ENCODE measurements at regions not wholly inside any gene's neighbourhood (a gene's known extent, or its start where the extent isn't known, plus 50 kb on each side); places are given as distances from the start of the nearest gene placed in this dataset.

DNA sequence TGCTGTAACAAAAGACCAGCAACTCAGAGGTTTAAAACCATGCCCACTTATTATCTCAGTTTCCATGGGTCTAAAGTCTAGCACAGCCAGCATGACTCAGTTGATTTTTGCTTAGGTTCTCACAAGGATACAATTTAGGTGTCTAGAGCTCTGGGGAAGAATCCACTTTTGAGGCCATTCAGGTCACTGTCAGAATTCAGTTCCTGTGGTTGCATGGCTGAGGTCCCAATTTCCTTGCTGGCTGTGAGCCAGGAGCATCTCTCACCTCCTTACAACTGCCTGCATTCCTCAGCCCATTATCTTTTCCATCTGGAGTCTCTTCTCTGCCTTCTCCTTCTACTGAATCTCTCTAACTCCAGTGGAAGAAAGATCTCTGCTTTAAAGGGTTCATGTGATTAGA, 240.5 kb upstream of the CFAP20DC start (continued):
- TF ChIP-seq SRF (IDR thresholded peaks at IDR 0.05; ENCODE audit: low read depth in 2 of 2, low read length in 2 of 2), result no peak

DNA sequence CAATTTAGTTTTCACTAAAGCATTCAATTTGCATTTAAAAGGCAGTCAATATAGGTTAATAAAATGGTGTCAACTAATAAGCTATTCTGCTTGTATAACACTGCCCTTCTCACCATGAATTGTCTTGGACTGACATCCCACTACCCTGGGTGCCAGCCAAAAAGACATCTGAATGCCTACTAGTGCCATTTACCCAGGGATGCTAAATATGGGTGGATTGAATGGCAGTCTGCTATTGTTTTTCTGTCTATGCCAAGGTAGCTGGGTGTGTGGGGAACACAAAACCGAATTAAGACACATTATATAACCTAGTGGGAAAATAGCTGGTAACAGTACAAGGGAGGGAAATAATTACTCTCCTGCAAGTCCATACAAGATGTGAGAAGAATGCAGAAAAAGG, 240.0 kb upstream of the CFAP20DC start:
- no peaks in the 10 kb centered on the region for H4K20me1 ChIP-seq (ENCODE audit: control insufficient read depth, insufficient read depth)
- no peak overlapping the region for H3K4me3 ChIP-seq
- CTCF ChIA-PET, result interaction anchor here (0.6 to 2.3 kb wide), 5 partner anchors 12 to 1456 kb away, joined by 3 to 4 read pairs (median 3); no protein-coding TSS in a partner anchor
- no peaks in the 10 kb centered on the region for H3K4me1 ChIP-seq (ENCODE audit: control insufficient read depth, insufficient read depth, low read length)
- H3K9me3 ChIP-seq (replicated peaks; ENCODE audit: control insufficient read depth, insufficient read depth, low read length), result no peaks in the 10 kb centered on the region; the same call in 2 of the 3 replicates
- SMC1A ChIA-PET (ENCODE audit: uncharacterized antibody, unreplicated experiment), result interaction anchor here (0.6 to 1.8 kb wide), 8 partner anchors 12 to 828 kb away, joined by 3 to 7 read pairs (median 3); no protein-coding TSS in a partner anchor
- no peaks in the 10 kb centered on the region for H3K79me2 ChIP-seq (ENCODE audit: control insufficient read depth, insufficient read depth, low read length)
- H3K27ac ChIP-seq (ENCODE audit: control insufficient read depth, insufficient read depth), result no peak overlapping the region
- no peak for FAIRE-seq
- RAD21 ChIA-PET (ENCODE audit: unreplicated experiment), result interaction anchor here (1.0 kb wide), 1 partner anchor 43 kb away, joined by 3 read pairs; no protein-coding TSS in a partner anchor
- POLR2A ChIA-PET, result no interaction called here
- H3K9ac ChIP-seq (ENCODE audit: control insufficient read depth, insufficient read depth, low read length), result no peak overlapping the region
- no peak overlapping the region for H2AFZ ChIP-seq (ENCODE audit: control insufficient read depth, low read depth, low read length)
- no peaks in the 10 kb centered on the region for H3K36me3 ChIP-seq (ENCODE audit: control insufficient read depth in 2 of 2, insufficient read depth in 2 of 2, low read length in 1 of 2)
- in situ Hi-C loops (cut with MboI), result no loop called here
- no TSS peak for BruUV-seq (replicated peaks)
- no peak for DNase-seq (ENCODE audit: low read depth, low spot score)
- H3K27me3 ChIP-seq (replicated peaks in 1 of 2; ENCODE audit: control insufficient read depth in 2 of 2, insufficient read depth in 2 of 2, low read length in 1 of 2), result no peaks in the 10 kb centered on the region; a peak in 1 of 4 replicates
- no peak overlapping the region for H3K4me2 ChIP-seq (ENCODE audit: control insufficient read depth, insufficient read depth)
- intact Hi-C loops (cut with micrococcal nuclease; ENCODE audit: unreplicated experiment), result no loop called here
- 8% methylated on average over 1 of the region's 1 CpG for WGBS (ENCODE audit: insufficient coverage, insufficient replicate concordance, low lambda C conversion rate, missing lambda C conversion rate)
- no peak for ATAC-seq
- TF ChIP-seq, protein P1, sequence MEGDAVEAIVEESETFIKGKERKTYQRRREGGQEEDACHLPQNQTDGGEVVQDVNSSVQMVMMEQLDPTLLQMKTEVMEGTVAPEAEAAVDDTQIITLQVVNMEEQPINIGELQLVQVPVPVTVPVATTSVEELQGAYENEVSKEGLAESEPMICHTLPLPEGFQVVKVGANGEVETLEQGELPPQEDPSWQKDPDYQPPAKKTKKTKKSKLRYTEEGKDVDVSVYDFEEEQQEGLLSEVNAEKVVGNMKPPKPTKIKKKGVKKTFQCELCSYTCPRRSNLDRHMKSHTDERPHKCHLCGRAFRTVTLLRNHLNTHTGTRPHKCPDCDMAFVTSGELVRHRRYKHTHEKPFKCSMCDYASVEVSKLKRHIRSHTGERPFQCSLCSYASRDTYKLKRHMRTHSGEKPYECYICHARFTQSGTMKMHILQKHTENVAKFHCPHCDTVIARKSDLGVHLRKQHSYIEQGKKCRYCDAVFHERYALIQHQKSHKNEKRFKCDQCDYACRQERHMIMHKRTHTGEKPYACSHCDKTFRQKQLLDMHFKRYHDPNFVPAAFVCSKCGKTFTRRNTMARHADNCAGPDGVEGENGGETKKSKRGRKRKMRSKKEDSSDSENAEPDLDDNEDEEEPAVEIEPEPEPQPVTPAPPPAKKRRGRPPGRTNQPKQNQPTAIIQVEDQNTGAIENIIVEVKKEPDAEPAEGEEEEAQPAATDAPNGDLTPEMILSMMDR (IDR thresholded peaks at IDR 0.05 in 2 of 3, conservative IDR thresholded peaks at IDR 0.05 in 1 of 3; ENCODE audit: control insufficient read depth in 2 of 3, extremely low read depth in 1 of 3, insufficient read depth in 1 of 3, low read depth in 3 of 3, low read length in 3 of 3), result no peak

DNA sequence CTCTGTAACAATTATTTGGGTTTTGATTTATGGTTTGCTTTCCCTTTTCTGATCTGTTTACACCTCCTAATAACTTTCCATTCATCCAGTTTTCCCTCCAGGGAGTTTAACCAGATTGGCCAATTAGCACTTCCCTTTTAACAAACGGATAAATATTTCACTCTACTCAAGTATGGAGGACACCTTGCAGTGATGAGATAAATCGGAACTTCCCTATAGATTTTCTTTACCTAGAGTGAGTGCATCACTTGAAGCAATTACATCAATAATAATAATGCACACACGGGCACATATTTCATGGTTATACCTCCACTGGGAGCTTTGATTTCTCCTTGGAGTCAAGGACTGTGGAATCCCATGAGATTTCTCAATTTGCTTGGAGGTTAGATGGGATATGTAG, 239.1 kb upstream of the CFAP20DC start:
- ChIA-PET CTCF (interaction anchor here (1.3 to 2.3 kb wide), 3 partner anchors 24 to 137 kb away, joined by 3 to 4 read pairs (median 3); no protein-coding TSS in a partner anchor), SMC1A (ENCODE audit: uncharacterized antibody, unreplicated experiment) (interaction anchor here (0.9 to 1.8 kb wide), 5 partner anchors 9 to 64 kb away, joined by 3 to 7 read pairs (median 4); no protein-coding TSS in a partner anchor), RAD21 (ENCODE audit: unreplicated experiment) (no interaction called here), POLR2A (no interaction called here)
- no peak for ATAC-seq
- Histone ChIP-seq H3K9me3 (replicated peaks; ENCODE audit: control insufficient read depth, insufficient read depth, low read length) (no peaks in the 10 kb centered on the region; the same call in 2 of the 3 replicates), H3K36me3 (ENCODE audit: control insufficient read depth in 2 of 2, insufficient read depth in 2 of 2, low read length in 1 of 2) (no peaks in the 10 kb centered on the region), H3K4me3 (no peak overlapping the region), H3K79me2 (ENCODE audit: control insufficient read depth, insufficient read depth, low read length) (no peaks in the 10 kb centered on the region), H3K27me3 (replicated peaks in 1 of 2; ENCODE audit: control insufficient read depth in 2 of 2, insufficient read depth in 2 of 2, low read length in 1 of 2) (no peaks in the 10 kb centered on the region; a peak in 1 of 4 replicates), H2AFZ (ENCODE audit: control insufficient read depth, low read depth, low read length) (no peak overlapping the region), H3K4me1 (ENCODE audit: control insufficient read depth, insufficient read depth, low read length) (no peaks in the 10 kb centered on the region), H3K4me2 (ENCODE audit: control insufficient read depth, insufficient read depth) (no peak overlapping the region), H4K20me1 (ENCODE audit: control insufficient read depth, insufficient read depth) (no peaks in the 10 kb centered on the region), H3K9ac (ENCODE audit: control insufficient read depth, insufficient read depth, low read length) (no peak overlapping the region), H3K27ac (ENCODE audit: control insufficient read depth, insufficient read depth) (no peak overlapping the region)
- no TSS peak for BruUV-seq (replicated peaks)
- FAIRE-seq, result no peak
- no peak for TF ChIP-seq MEF2A (IDR thresholded peaks at IDR 0.05; ENCODE audit: insufficient read depth, low read depth, low read length)
- no peak for TF ChIP-seq EP300 (IDR thresholded peaks at IDR 0.05; ENCODE audit: borderline replicate concordance in 1 of 2, control insufficient read depth in 1 of 2, low read depth in 2 of 2, low read length in 2 of 2)
- no peak for TF ChIP-seq SMAD5 (IDR thresholded peaks at IDR 0.05; ENCODE audit: low read depth)
- TF ChIP-seq RB1 (IDR thresholded peaks at IDR 0.05; ENCODE audit: borderline replicate concordance), result no peak
- no peak for TF ChIP-seq SUPT20H (IDR thresholded peaks at IDR 0.05; ENCODE audit: borderline replicate concordance, control insufficient read depth, low read depth, low read length)
- TF ChIP-seq PML (IDR thresholded peaks at IDR 0.05; ENCODE audit: low read length), result no peak
- TF ChIP-seq CBFB (IDR thresholded peaks at IDR 0.05; ENCODE audit: low read depth), result no peak
- no peak for TF ChIP-seq EGR1 (IDR thresholded peaks at IDR 0.05; ENCODE audit: borderline replicate concordance in 1 of 2, low read depth in 2 of 2, low read length in 2 of 2)
- no peak for DNase-seq (ENCODE audit: low read depth, low spot score)
- intact Hi-C loops (cut with micrococcal nuclease; ENCODE audit: unreplicated experiment) (no loop called here), in situ Hi-C loops (cut with MboI) (no loop called here)
- 19% methylated on average over 3 of the region's 3 CpGs for WGBS (ENCODE audit: insufficient coverage, insufficient replicate concordance, low lambda C conversion rate, missing lambda C conversion rate)
